GM21390 (cell line): ENCODE measurements at regions not wholly inside any gene's neighbourhood (a gene's known extent, or its start where the extent isn't known, plus 50 kb on each side); places are given as distances from the start of the nearest gene placed in this dataset.
"Not testable (repeated sequence)": the region's sequence is repeated elsewhere in the genome, so short reads cannot be mapped to it uniquely, and the experiment has no call there.

Source experiments
- ATAC-seq: cut with Tn5 transposase; IDR thresholded peaks from one replicate; pipeline ENCODE4 v1.9.1; 2021; ENCODE audit not compliant: unreplicated experiment

GRCh38 chr4:42205541-42205940 lies 53.1 kb upstream of the BEND4 start:
- ATAC-seq, result no peak

- no peak for ATAC-seq
These were observed 64.2 kb upstream of the BEND4 start for GRCh38 chr4:42216664-42217063.

GRCh38 chr4:42225286-42225685 lies 72.8 kb upstream of the BEND4 start:
- no peak for ATAC-seq

- no peak for ATAC-seq
These were observed 82.4 kb upstream of the BEND4 start for GRCh38 chr4:42234817-42235216.

- no peak for ATAC-seq
These were observed 83.0 kb upstream of the BEND4 start for GRCh38 chr4:42235304-42236021.

- ATAC-seq, result no peak
These were observed 84.6 kb upstream of the BEND4 start for GRCh38 chr4:42237010-42237409.

GRCh38 chr4:42237451-42237850 lies 85.0 kb upstream of the BEND4 start:
- no peak for ATAC-seq

GRCh38 chr4:42248972-42249371 lies 96.5 kb upstream of the BEND4 start:
- no peak for ATAC-seq

GRCh38 chr4:42252315-42252714 lies 99.9 kb upstream of the BEND4 start:
- ATAC-seq, result no peak

- not testable (repeated sequence) for ATAC-seq
These were observed 105.2 kb upstream of the BEND4 start for GRCh38 chr4:42257645-42258044.

- ATAC-seq, result no peak
These were observed 110.4 kb upstream of the BEND4 start for GRCh38 chr4:42262701-42263490.

GRCh38 chr4:42265782-42266602 lies 113.5 kb upstream of the BEND4 start:
- ATAC-seq, result no peak

- no peak for ATAC-seq
These were observed 115.3 kb upstream of the BEND4 start for GRCh38 chr4:42267724-42268123.

- no peak for ATAC-seq
These were observed 116.4 kb upstream of the BEND4 start for GRCh38 chr4:42268824-42269223.

GRCh38 chr4:42271096-42271495 lies 118.6 kb upstream of the BEND4 start:
- no peak for ATAC-seq

GRCh38 chr4:42277291-42277690 lies 120.0 kb upstream of the SHISA3 start:
- ATAC-seq, result no peak

- ATAC-seq, result no peak
These were observed 118.5 kb upstream of the SHISA3 start for GRCh38 chr4:42278709-42279324.

- no peak for ATAC-seq
These were observed 116.8 kb upstream of the SHISA3 start for GRCh38 chr4:42280327-42281095.

GRCh38 chr4:42281324-42282020 lies 115.8 kb upstream of the SHISA3 start:
- peak; percentile 53 for ATAC-seq
